ENCODE measurements at regions not wholly inside any gene's neighbourhood (a gene's known extent, or its start where the extent isn't known, plus 50 kb on each side); places are given as distances from the start of the nearest gene placed in this dataset.
A peak's percentile ranks its signal among the peaks of the same experiment; 100 is the strongest.

GRCh38 chr2:146764301-146764700 lies 1080.5 kb upstream of the ACVR2A start:
- DNase-seq (ENCODE audit: extremely low read depth, low read depth) = no peak
- H3K4me3 ChIP-seq (replicated peaks; ENCODE audit: low read depth, low read length) = no peak overlapping the region
- TF ChIP-seq CTCF (IDR thresholded peaks at IDR 0.05; ENCODE audit: low read depth, low read length, missing control alignments) = no peak

GRCh38 chr2:146762786-146763185 lies 1082.0 kb upstream of the ACVR2A start:
- DNase-seq (ENCODE audit: extremely low read depth, low read depth) = no peak
- H3K4me3 ChIP-seq (replicated peaks; ENCODE audit: low read depth, low read length) = no peak overlapping the region
- no peak for TF ChIP-seq CTCF (IDR thresholded peaks at IDR 0.05; ENCODE audit: low read depth, low read length, missing control alignments)

- DNase-seq (ENCODE audit: extremely low read depth, low read depth) = no peak
- TF ChIP-seq CTCF (IDR thresholded peaks at IDR 0.05; ENCODE audit: low read depth, low read length, missing control alignments) = no peak
These were observed 1090.2 kb upstream of the ACVR2A start for GRCh38 chr2:146754606-146755005.

GRCh38 chr2:146748046-146748445 lies 1096.8 kb upstream of the ACVR2A start:
- no peak for DNase-seq (ENCODE audit: extremely low read depth, low read depth)
- TF ChIP-seq CTCF (IDR thresholded peaks at IDR 0.05; ENCODE audit: low read depth, low read length, missing control alignments) = no peak
- no peak overlapping the region for H3K4me3 ChIP-seq (replicated peaks; ENCODE audit: low read depth, low read length)

More at GRCh38 chr2:146754606-146755005, 1090.2 kb upstream of the ACVR2A start:
- H3K4me3 ChIP-seq (replicated peaks; ENCODE audit: low read depth, low read length) = no peak overlapping the region

GRCh38 chr2:146741260-146741659 lies 1103.6 kb upstream of the ACVR2A start:
- no peak for DNase-seq (ENCODE audit: extremely low read depth, low read depth)
- H3K4me3 ChIP-seq (replicated peaks; ENCODE audit: low read depth, low read length) = no peak overlapping the region
- TF ChIP-seq CTCF (IDR thresholded peaks at IDR 0.05; ENCODE audit: low read depth, low read length, missing control alignments) = no peak

- TF ChIP-seq CTCF (IDR thresholded peaks at IDR 0.05; ENCODE audit: low read depth, low read length, missing control alignments) = no peak
- no peak overlapping the region for H3K4me3 ChIP-seq (replicated peaks; ENCODE audit: low read depth, low read length)
- no peak for DNase-seq (ENCODE audit: extremely low read depth, low read depth)
These were observed 1110.0 kb upstream of the ACVR2A start for GRCh38 chr2:146734821-146735190.

GRCh38 chr2:146734042-146734820 lies 1110.6 kb upstream of the ACVR2A start:
- peak; percentile 17 for DNase-seq (ENCODE audit: extremely low read depth, low read depth)
- peak; percentile 29 for TF ChIP-seq CTCF (IDR thresholded peaks at IDR 0.05; ENCODE audit: low read depth, low read length, missing control alignments)
- H3K4me3 ChIP-seq (replicated peaks; ENCODE audit: low read depth, low read length) = no peak overlapping the region

Data from HFF-Myc (cell line).